ENCODE measurements at regions not wholly inside any gene's neighbourhood (a gene's known extent, or its start where the extent isn't known, plus 50 kb on each side); places are given as distances from the start of the nearest gene placed in this dataset.

- CTCF ChIA-PET (ENCODE audit: partially characterized antibody) = interaction anchor here (0.6 kb wide), 1 partner anchor 23 kb away, joined by 6 read pairs; no protein-coding TSS in a partner anchor
Measured at GRCh38 chrX:8306291-8306925, 135.3 kb upstream of the VCX2 start.

More at GRCh38 chrX:8306291-8306925, 135.3 kb upstream of the VCX2 start:
- no peak overlapping the region for H3K23ac ChIP-seq (ENCODE audit: insufficient read length)
- H3K4me1 ChIP-seq (replicated peaks in 1 of 4; ENCODE audit: control insufficient read depth in 3 of 4, insufficient read depth in 4 of 4, low read length in 3 of 4) = no peaks in the 10 kb centered on the region
- H3K79me2 ChIP-seq (ENCODE audit: control insufficient read depth in 1 of 2, insufficient read depth in 2 of 2, low read length in 2 of 2) = no peaks in the 10 kb centered on the region
- H3K27ac ChIP-seq (ENCODE audit: low read depth, low read length) = no peak overlapping the region
- no peak overlapping the region for H3K18ac ChIP-seq (ENCODE audit: extremely low read depth, low read length)
- no peak overlapping the region for H2BK12ac ChIP-seq (ENCODE audit: low read depth, low read length)
- no peak overlapping the region for H3K56ac ChIP-seq (replicated peaks; ENCODE audit: insufficient read length, low read depth, low read length)
- H2BK20ac ChIP-seq (ENCODE audit: low read length) = no peak overlapping the region
- no peak overlapping the region for H2AK5ac ChIP-seq (ENCODE audit: low read depth, low read length)
- H4K91ac ChIP-seq (replicated peaks; ENCODE audit: insufficient read length, low read length) = no peak overlapping the region
- H2BK15ac ChIP-seq (ENCODE audit: low read length) = no peak overlapping the region
- H3K79me1 ChIP-seq (ENCODE audit: low read depth, low read length) = no peaks in the 10 kb centered on the region
- no peak overlapping the region for H2AFZ ChIP-seq (ENCODE audit: low read length)
- no peak overlapping the region for H3K4ac ChIP-seq (replicated peaks; ENCODE audit: insufficient read length, low read depth, low read length)
- no peak overlapping the region for H2BK5ac ChIP-seq (ENCODE audit: low read depth, low read length)
- 93% methylated on average over 4 of the region's 4 CpGs; no CpG with 5 or more reads in 1 of the 2 experiments for WGBS, 2 experiments (ENCODE audit: extremely low coverage in 1 of 2, insufficient coverage in 1 of 2, insufficient read length in 1 of 2, insufficient replicate concordance in 2 of 2, low coverage in 1 of 2, low lambda C conversion rate in 2 of 2, missing lambda C conversion rate in 1 of 2)
- no peaks in the 10 kb centered on the region for H3K9me3 ChIP-seq (ENCODE audit: insufficient read depth in 2 of 2, low read depth in 1 of 2, low read length in 1 of 2)
- no peak for FAIRE-seq
- no peak overlapping the region for H3K9ac ChIP-seq (replicated peaks in 1 of 4; ENCODE audit: extremely low read depth in 1 of 4, low read depth in 3 of 4, low read length in 3 of 4)
- TF ChIP-seq MAX (IDR thresholded peaks at IDR 0.05) = no peak
- no peak for TF ChIP-seq TBP (IDR thresholded peaks at IDR 0.05; ENCODE audit: low read depth, low read length)
- no peak for TF ChIP-seq CBX8 (IDR thresholded peaks at IDR 0.05; ENCODE audit: borderline replicate concordance, low read depth, low read length)
- no peak for TF ChIP-seq SRF (IDR thresholded peaks at IDR 0.05; ENCODE audit: low read depth, low read length)
- no peak for TF ChIP-seq FOSL1 (IDR thresholded peaks at IDR 0.05; ENCODE audit: insufficient read depth, low read depth, low read length)
- no peak for TF ChIP-seq POU5F1 (IDR thresholded peaks at IDR 0.05; ENCODE audit: low read depth, low read length)
- no peak for TF ChIP-seq SP1 (IDR thresholded peaks at IDR 0.05; ENCODE audit: low read depth, low read length)
- no peak for TF ChIP-seq EZH2 (IDR thresholded peaks at IDR 0.05; ENCODE audit: low read depth, low read length, severe bottlenecking)
- H2BK120ac ChIP-seq (replicated peaks; ENCODE audit: low read depth, low read length) = no peak overlapping the region
- POLR2A ChIA-PET (ENCODE audit: partially characterized antibody) = no interaction called here
- no peak overlapping the region for H3K4me3 ChIP-seq (ENCODE audit: extremely low read depth in 1 of 4, insufficient read depth in 2 of 4, low read depth in 3 of 4, low read length in 4 of 4)
- no peak for DNase-seq (ENCODE audit: low read depth in 1 of 2, low spot score in 2 of 2)
- H3K23me2 ChIP-seq (ENCODE audit: low read depth, low read length) = no peaks in the 10 kb centered on the region
- no peak overlapping the region for H4K5ac ChIP-seq (ENCODE audit: insufficient read length, low read depth, low read length)
- H3K14ac ChIP-seq (ENCODE audit: insufficient read length) = no peak overlapping the region
- no peaks in the 10 kb centered on the region for H4K20me1 ChIP-seq (replicated peaks in 1 of 2; ENCODE audit: control insufficient read depth in 1 of 2, insufficient read depth in 2 of 2, low read length in 2 of 2)
- H3K4me2 ChIP-seq (ENCODE audit: insufficient read depth in 1 of 2, low read depth in 2 of 2, low read length in 2 of 2) = no peak overlapping the region
- H4K8ac ChIP-seq (ENCODE audit: extremely low read depth, insufficient read depth, low read length) = no peak overlapping the region
- no peaks in the 10 kb centered on the region for H3K36me3 ChIP-seq (ENCODE audit: control insufficient read depth in 2 of 4, insufficient read depth in 4 of 4, low read length in 3 of 4)
- H3K27me3 ChIP-seq (replicated peaks in 1 of 4; ENCODE audit: control insufficient read depth in 3 of 4, extremely low read depth in 1 of 4, insufficient read depth in 3 of 4, low read length in 3 of 4) = no peaks in the 10 kb centered on the region
